ENCODE measurements at regions not wholly inside any gene's neighbourhood (a gene's known extent, or its start where the extent isn't known, plus 50 kb on each side); places are given as distances from the start of the nearest gene placed in this dataset.

- Histone ChIP-seq H3K27me3 (no peaks in the 10 kb centered on the region), H3K9me3 (no peaks in the 10 kb centered on the region), H3K36me3 (ENCODE audit: low read depth, missing control alignments) (no peaks in the 10 kb centered on the region), H3K4me3 (no peak overlapping the region), H3K27ac (no peak overlapping the region), H3K4me1 (no peaks in the 10 kb centered on the region)
- TF ChIP-seq POLR2A (IDR thresholded peaks at IDR 0.05) (no peak), CTCF (IDR thresholded peaks at IDR 0.05) (no peak)
- WGBS, 2 donors = 79 to 85% methylated on average over 3 of the region's 3 CpGs
- no peak for DNase-seq
- intact Hi-C loops (cut with DNase I; ENCODE audit: low total_unique reads) = no loop called here
Observed at GRCh38 chr3:160078533-160078932, 89.9 kb downstream of the IL12A start.

GRCh38 chr3:160081958-160082533 lies 93.4 kb downstream of the IL12A start:
- Histone ChIP-seq H3K9me3 (no peaks in the 10 kb centered on the region), H3K36me3 (ENCODE audit: low read depth, missing control alignments) (no peaks in the 10 kb centered on the region), H3K4me3 (no peak overlapping the region), H3K27ac (no peak overlapping the region), H3K27me3 (no peaks in the 10 kb centered on the region), H3K4me1 (no peaks in the 10 kb centered on the region)
- no peak for TF ChIP-seq CTCF (IDR thresholded peaks at IDR 0.05)
- TF ChIP-seq POLR2A (IDR thresholded peaks at IDR 0.05) = no peak
- WGBS, 2 donors = 92 to 96% methylated on average over 2 of the region's 2 CpGs
- DNase-seq = no peak
- intact Hi-C loops (cut with DNase I; ENCODE audit: low total_unique reads) = no loop called here

- intact Hi-C loops (cut with DNase I; ENCODE audit: low total_unique reads) = no loop called here
- no peaks in the 10 kb centered on the region for H3K36me3 ChIP-seq (ENCODE audit: low read depth, missing control alignments)
- TF ChIP-seq CTCF (IDR thresholded peaks at IDR 0.05) = no peak
- no peak for TF ChIP-seq POLR2A (IDR thresholded peaks at IDR 0.05)
- no peak overlapping the region for H3K27ac ChIP-seq
- WGBS, 2 donors = 92 to 96% methylated on average over 1 of the region's 1 CpG
- no peak overlapping the region for H3K4me3 ChIP-seq
- H3K9me3 ChIP-seq = no peaks in the 10 kb centered on the region
- DNase-seq = no peak
- no peaks in the 10 kb centered on the region for H3K4me1 ChIP-seq
- no peaks in the 10 kb centered on the region for H3K27me3 ChIP-seq
Observed at GRCh38 chr3:160084998-160085397, 96.4 kb downstream of the IL12A start.

- intact Hi-C loops (cut with DNase I; ENCODE audit: low total_unique reads) = no loop called here
Observed at GRCh38 chr3:160088492-160089137, 100.0 kb downstream of the IL12A start.

More at GRCh38 chr3:160088492-160089137, 100.0 kb downstream of the IL12A start:
- H3K27me3 ChIP-seq = no peaks in the 10 kb centered on the region
- no peak overlapping the region for H3K4me3 ChIP-seq
- H3K9me3 ChIP-seq = no peaks in the 10 kb centered on the region
- no peak for TF ChIP-seq CTCF (IDR thresholded peaks at IDR 0.05)
- TF ChIP-seq POLR2A (IDR thresholded peaks at IDR 0.05) = no peak
- H3K27ac ChIP-seq = no peak overlapping the region
- H3K4me1 ChIP-seq = no peaks in the 10 kb centered on the region
- DNase-seq = no peak
- no peaks in the 10 kb centered on the region for H3K36me3 ChIP-seq (ENCODE audit: low read depth, missing control alignments)
- 92 to 94% methylated on average over 3 of the region's 3 CpGs for WGBS, 2 donors
